ENCODE measurements at regions not wholly inside any gene's neighbourhood (a gene's known extent, or its start where the extent isn't known, plus 50 kb on each side); places are given as distances from the start of the nearest gene placed in this dataset.

DNA sequence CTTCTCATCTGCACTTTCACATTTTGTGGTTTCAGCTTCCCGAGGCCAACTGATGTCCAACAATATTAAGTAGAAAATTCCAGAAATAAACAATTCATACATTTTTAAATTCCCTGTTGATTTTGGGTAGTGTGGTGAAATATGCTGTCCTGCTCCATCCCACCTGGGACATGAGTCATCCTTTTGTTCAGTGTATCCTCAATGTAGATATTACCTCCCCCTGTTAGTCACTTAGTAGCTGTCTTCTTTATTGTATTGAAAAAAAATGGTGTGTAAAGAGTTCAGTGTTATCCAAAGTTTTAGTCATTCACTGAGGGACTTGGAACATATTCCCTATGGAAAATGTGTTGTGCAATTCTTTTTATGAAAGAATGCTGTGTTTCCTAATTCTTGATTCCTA is 348.1 kb downstream of the SOCS6 start:
- Histone ChIP-seq H3K4me1 (no peaks in the 10 kb centered on the region), H3K36me3 (no peaks in the 10 kb centered on the region), H3K9me3 (no peaks in the 10 kb centered on the region), H3K4me3 (no peak overlapping the region), H3K27me3 (no peaks in the 10 kb centered on the region), H3K27ac (no peak overlapping the region)
- no peak for DNase-seq (ENCODE audit: low spot score in 2 of 2)
- WGBS: 76% methylated on average over 1 of the region's 1 CpG
- TF ChIP-seq EP300 (IDR thresholded peaks at IDR 0.05): no peak
- TF ChIP-seq, protein P1, sequence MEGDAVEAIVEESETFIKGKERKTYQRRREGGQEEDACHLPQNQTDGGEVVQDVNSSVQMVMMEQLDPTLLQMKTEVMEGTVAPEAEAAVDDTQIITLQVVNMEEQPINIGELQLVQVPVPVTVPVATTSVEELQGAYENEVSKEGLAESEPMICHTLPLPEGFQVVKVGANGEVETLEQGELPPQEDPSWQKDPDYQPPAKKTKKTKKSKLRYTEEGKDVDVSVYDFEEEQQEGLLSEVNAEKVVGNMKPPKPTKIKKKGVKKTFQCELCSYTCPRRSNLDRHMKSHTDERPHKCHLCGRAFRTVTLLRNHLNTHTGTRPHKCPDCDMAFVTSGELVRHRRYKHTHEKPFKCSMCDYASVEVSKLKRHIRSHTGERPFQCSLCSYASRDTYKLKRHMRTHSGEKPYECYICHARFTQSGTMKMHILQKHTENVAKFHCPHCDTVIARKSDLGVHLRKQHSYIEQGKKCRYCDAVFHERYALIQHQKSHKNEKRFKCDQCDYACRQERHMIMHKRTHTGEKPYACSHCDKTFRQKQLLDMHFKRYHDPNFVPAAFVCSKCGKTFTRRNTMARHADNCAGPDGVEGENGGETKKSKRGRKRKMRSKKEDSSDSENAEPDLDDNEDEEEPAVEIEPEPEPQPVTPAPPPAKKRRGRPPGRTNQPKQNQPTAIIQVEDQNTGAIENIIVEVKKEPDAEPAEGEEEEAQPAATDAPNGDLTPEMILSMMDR (IDR thresholded peaks at IDR 0.05): no peak
- no peak for TF ChIP-seq POLR2AphosphoS5 (IDR thresholded peaks at IDR 0.05)
- no peak for TF ChIP-seq POLR2A (IDR thresholded peaks at IDR 0.05)

DNA sequence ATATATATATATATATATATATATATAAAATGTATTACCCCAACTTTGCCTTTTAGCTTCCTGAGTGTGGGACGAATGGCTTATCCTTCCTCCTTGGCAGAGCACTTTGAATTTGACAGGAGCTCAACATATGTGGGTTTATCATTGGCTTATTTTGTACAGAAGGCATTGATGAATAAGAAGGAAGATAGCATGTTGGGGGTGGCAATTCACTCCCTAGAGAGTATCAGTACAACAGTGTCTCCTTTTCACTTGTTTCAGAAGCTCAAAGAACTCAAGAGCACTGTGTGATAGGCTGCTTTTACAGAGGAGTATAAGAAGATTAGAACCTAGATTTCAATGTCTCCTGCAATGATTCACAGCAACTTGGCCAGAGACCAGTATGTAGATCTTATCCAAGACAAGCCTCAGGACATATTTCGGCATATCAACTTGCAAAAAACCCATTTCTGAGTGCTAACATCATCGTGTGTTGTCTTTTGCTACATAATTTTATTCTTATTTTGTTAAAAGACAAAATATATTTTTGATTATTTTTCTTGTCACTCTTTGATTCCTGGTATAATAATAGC is 345.8 kb downstream of the SOCS6 start:
- 35% methylated on average over 3 of the region's 3 CpGs for WGBS
- H3K27me3 ChIP-seq: no peaks in the 10 kb centered on the region

DNA sequence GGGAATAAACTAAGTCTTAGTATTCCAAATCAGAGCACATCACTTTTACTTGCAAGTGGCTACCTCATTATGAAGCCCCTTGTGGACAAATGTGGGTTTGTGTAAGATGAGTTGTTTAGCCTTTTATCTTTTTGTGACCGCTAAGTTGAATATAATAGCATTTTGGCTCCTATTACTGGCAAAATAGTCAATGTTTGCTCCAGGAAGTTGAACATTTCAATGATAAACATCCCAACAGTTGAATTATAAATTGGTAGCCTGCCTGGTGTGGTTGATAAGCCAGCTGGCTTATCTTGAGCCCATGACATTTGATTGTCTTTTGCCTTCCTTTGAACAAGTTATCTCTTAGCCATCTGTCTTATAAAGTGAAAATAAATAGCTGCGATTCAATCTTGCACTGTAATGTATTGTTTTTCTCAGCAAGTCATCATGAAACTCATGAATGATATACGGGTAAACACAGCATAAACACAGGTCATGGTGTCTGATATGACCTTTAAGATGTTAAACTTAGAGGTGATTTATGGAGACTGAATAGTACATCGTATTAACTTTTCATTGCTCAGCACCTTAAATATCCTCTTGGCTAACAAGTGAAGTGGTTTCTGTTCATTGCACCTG is 338.4 kb downstream of the SOCS6 start:
- WGBS: 86% methylated on average over 4 of the region's 4 CpGs
- no peak for DNase-seq (ENCODE audit: low spot score in 2 of 2)
- H3K36me3 ChIP-seq: no peaks in the 10 kb centered on the region
- no peak overlapping the region for H3K4me3 ChIP-seq
- H3K9me3 ChIP-seq: no peaks in the 10 kb centered on the region
- TF ChIP-seq, protein P1 (IDR thresholded peaks at IDR 0.05): no peak
- no peak for TF ChIP-seq EP300 (IDR thresholded peaks at IDR 0.05)
- no peak for TF ChIP-seq POLR2A (IDR thresholded peaks at IDR 0.05)
- no peak for TF ChIP-seq POLR2AphosphoS5 (IDR thresholded peaks at IDR 0.05)
- no peaks in the 10 kb centered on the region for H3K27me3 ChIP-seq
- H3K4me1 ChIP-seq: no peaks in the 10 kb centered on the region
- H3K27ac ChIP-seq: no peak overlapping the region

More for the DNA sequence above, 345.8 kb downstream of the SOCS6 start:
- Histone ChIP-seq H3K36me3 (no peaks in the 10 kb centered on the region), H3K27ac (no peak overlapping the region), H3K9me3 (no peaks in the 10 kb centered on the region), H3K4me1 (no peaks in the 10 kb centered on the region), H3K4me3 (no peak overlapping the region)
- no peak for TF ChIP-seq POLR2A (IDR thresholded peaks at IDR 0.05)
- TF ChIP-seq, protein P1 (IDR thresholded peaks at IDR 0.05): no peak
- no peak for DNase-seq (ENCODE audit: low spot score in 2 of 2)

DNA sequence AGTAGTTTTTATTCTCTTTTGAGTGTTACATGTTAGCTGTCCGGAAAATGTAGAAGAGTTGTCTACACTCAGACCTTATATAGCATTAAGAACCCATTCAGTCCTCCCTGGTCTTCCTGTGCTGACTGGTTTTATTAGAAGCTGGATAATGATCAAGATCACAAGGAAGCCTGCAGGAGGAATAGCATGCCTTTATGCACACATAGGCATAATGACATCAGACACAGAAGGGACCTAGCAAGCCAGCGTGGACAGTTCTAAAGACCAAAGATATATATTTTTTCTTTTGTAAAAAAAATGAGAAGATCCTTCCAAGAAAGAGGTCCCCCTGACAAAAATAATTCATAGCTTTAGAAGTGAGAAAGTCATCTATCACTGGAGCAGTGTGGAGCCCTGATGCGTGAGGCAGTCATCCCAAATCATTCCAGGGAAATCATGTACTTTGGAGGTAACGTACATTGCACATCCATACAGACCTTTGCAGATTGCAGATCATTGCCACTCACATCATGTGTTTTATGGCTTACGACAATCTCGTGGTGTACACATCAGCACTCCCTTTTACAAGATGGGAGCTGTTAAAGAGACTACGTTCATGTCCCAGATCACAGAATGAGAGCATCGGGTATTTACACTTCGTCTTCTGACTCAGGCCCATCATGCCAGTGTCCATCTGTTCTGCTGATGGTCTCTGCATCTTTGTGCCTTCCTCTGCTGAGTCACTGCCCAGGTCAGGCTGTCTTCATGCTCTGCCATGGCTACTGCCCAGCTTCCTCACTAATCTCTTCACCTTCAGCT is 334.0 kb downstream of the SOCS6 start:
- H3K27ac ChIP-seq: no peak overlapping the region
- no peak for DNase-seq (ENCODE audit: low spot score in 2 of 2)
- H3K27me3 ChIP-seq: no peaks in the 10 kb centered on the region
- H3K36me3 ChIP-seq: no peaks in the 10 kb centered on the region
- no peaks in the 10 kb centered on the region for H3K4me1 ChIP-seq
- H3K4me3 ChIP-seq: no peak overlapping the region
- 77% methylated on average over 9 of the region's 9 CpGs for WGBS
- no peaks in the 10 kb centered on the region for H3K9me3 ChIP-seq
- TF ChIP-seq EP300 (IDR thresholded peaks at IDR 0.05): no peak
- TF ChIP-seq, protein P1 (IDR thresholded peaks at IDR 0.05): no peak
- TF ChIP-seq POLR2A (IDR thresholded peaks at IDR 0.05): no peak
- TF ChIP-seq POLR2AphosphoS5 (IDR thresholded peaks at IDR 0.05): no peak

DNA sequence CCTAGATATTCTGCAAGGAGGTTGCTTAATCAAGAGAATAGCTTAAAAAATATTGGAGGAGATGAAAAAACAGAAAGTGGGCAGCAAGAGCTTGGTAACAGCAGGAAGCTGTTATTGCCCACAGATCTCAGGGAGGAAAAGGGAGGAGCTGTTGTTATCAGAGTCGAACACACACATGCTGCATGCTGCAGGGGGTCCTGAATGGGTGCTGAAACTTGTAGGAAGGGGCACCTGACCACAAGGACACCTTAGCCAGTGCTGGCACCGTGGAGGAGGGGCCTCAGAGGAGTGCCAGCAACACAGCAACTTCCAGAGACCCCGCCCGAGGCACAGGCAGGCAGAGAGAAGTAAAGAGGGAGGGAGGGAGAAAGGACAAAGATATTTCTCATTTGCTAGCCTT is 332.9 kb downstream of the SOCS6 start:
- TF ChIP-seq POLR2AphosphoS5 (IDR thresholded peaks at IDR 0.05): no peak
- TF ChIP-seq, protein P1 (IDR thresholded peaks at IDR 0.05): no peak
- TF ChIP-seq POLR2A (IDR thresholded peaks at IDR 0.05): no peak
- no peak for TF ChIP-seq EP300 (IDR thresholded peaks at IDR 0.05)
- WGBS: 27% methylated on average over 4 of the region's 4 CpGs

More for the DNA sequence above, 332.9 kb downstream of the SOCS6 start:
- Histone ChIP-seq H3K27ac (no peak overlapping the region), H3K27me3 (no peaks in the 10 kb centered on the region), H3K9me3 (no peaks in the 10 kb centered on the region), H3K4me3 (no peak overlapping the region), H3K4me1 (no peaks in the 10 kb centered on the region), H3K36me3 (no peaks in the 10 kb centered on the region)
- DNase-seq (ENCODE audit: low spot score in 2 of 2): no peak

Data from suprapubic skin (tissue), 4 donors.